ENCODE measurements at regions not wholly inside any gene's neighbourhood (a gene's known extent, or its start where the extent isn't known, plus 50 kb on each side); places are given as distances from the start of the nearest gene placed in this dataset.

DNA sequence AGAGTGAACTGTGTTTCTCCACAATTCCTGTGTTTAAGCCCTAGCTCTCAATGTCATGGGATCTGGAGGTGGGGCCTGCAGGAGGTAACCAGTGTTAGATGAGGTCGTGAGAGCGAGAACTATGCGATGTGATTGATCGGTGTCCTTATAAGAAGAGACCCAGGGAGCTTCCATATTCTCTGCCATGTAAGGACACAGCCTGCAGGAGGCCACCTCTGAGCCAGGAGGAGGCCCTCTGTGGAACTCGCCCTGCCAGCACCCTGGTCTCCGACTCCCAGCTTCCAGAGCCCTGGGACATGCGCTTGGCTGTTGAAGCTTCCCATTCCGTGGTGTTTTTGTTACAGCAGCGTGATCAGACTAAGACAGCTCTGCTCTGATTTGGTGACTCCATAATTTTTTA is 255.4 kb downstream of the IRX2 start:
- TF ChIP-seq, protein P1, sequence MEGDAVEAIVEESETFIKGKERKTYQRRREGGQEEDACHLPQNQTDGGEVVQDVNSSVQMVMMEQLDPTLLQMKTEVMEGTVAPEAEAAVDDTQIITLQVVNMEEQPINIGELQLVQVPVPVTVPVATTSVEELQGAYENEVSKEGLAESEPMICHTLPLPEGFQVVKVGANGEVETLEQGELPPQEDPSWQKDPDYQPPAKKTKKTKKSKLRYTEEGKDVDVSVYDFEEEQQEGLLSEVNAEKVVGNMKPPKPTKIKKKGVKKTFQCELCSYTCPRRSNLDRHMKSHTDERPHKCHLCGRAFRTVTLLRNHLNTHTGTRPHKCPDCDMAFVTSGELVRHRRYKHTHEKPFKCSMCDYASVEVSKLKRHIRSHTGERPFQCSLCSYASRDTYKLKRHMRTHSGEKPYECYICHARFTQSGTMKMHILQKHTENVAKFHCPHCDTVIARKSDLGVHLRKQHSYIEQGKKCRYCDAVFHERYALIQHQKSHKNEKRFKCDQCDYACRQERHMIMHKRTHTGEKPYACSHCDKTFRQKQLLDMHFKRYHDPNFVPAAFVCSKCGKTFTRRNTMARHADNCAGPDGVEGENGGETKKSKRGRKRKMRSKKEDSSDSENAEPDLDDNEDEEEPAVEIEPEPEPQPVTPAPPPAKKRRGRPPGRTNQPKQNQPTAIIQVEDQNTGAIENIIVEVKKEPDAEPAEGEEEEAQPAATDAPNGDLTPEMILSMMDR (conservative IDR thresholded peaks at IDR 0.05; ENCODE audit: low read depth in 2 of 2) = no peak
- TF ChIP-seq EZH2 (IDR thresholded peaks at IDR 0.05; ENCODE audit: low read depth, unreplicated experiment) (no peak), POLR2AphosphoS5 (IDR thresholded peaks at IDR 0.05; ENCODE audit: low read depth) (no peak), ZNF114 (CRISPR knock-in tag; IDR thresholded peaks at IDR 0.05) (no peak), EZH2phosphoT487 (IDR thresholded peaks at IDR 0.05; ENCODE audit: unreplicated experiment) (no peak), JUNB (IDR thresholded peaks at IDR 0.05; ENCODE audit: unreplicated experiment) (no peak), STAT1 (IDR thresholded peaks at IDR 0.05; ENCODE audit: unreplicated experiment) (no peak), NANOG (IDR thresholded peaks at IDR 0.05; ENCODE audit: borderline replicate concordance) (no peak), ZNF331 (CRISPR knock-in tag; IDR thresholded peaks at IDR 0.05; ENCODE audit: low read depth) (no peak), CREB1 (CRISPR knock-in tag; IDR thresholded peaks at IDR 0.05; ENCODE audit: low read depth) (no peak)
- TF ChIP-seq, protein P2, sequence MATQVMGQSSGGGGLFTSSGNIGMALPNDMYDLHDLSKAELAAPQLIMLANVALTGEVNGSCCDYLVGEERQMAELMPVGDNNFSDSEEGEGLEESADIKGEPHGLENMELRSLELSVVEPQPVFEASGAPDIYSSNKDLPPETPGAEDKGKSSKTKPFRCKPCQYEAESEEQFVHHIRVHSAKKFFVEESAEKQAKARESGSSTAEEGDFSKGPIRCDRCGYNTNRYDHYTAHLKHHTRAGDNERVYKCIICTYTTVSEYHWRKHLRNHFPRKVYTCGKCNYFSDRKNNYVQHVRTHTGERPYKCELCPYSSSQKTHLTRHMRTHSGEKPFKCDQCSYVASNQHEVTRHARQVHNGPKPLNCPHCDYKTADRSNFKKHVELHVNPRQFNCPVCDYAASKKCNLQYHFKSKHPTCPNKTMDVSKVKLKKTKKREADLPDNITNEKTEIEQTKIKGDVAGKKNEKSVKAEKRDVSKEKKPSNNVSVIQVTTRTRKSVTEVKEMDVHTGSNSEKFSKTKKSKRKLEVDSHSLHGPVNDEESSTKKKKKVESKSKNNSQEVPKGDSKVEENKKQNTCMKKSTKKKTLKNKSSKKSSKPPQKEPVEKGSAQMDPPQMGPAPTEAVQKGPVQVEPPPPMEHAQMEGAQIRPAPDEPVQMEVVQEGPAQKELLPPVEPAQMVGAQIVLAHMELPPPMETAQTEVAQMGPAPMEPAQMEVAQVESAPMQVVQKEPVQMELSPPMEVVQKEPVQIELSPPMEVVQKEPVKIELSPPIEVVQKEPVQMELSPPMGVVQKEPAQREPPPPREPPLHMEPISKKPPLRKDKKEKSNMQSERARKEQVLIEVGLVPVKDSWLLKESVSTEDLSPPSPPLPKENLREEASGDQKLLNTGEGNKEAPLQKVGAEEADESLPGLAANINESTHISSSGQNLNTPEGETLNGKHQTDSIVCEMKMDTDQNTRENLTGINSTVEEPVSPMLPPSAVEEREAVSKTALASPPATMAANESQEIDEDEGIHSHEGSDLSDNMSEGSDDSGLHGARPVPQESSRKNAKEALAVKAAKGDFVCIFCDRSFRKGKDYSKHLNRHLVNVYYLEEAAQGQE (IDR thresholded peaks at IDR 0.05; ENCODE audit: unreplicated experiment) = no peak
- TF ChIP-seq, protein P3, sequence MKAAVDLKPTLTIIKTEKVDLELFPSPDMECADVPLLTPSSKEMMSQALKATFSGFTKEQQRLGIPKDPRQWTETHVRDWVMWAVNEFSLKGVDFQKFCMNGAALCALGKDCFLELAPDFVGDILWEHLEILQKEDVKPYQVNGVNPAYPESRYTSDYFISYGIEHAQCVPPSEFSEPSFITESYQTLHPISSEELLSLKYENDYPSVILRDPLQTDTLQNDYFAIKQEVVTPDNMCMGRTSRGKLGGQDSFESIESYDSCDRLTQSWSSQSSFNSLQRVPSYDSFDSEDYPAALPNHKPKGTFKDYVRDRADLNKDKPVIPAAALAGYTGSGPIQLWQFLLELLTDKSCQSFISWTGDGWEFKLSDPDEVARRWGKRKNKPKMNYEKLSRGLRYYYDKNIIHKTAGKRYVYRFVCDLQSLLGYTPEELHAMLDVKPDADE (IDR thresholded peaks at IDR 0.05) = no peak
- TF ChIP-seq, protein P4, sequence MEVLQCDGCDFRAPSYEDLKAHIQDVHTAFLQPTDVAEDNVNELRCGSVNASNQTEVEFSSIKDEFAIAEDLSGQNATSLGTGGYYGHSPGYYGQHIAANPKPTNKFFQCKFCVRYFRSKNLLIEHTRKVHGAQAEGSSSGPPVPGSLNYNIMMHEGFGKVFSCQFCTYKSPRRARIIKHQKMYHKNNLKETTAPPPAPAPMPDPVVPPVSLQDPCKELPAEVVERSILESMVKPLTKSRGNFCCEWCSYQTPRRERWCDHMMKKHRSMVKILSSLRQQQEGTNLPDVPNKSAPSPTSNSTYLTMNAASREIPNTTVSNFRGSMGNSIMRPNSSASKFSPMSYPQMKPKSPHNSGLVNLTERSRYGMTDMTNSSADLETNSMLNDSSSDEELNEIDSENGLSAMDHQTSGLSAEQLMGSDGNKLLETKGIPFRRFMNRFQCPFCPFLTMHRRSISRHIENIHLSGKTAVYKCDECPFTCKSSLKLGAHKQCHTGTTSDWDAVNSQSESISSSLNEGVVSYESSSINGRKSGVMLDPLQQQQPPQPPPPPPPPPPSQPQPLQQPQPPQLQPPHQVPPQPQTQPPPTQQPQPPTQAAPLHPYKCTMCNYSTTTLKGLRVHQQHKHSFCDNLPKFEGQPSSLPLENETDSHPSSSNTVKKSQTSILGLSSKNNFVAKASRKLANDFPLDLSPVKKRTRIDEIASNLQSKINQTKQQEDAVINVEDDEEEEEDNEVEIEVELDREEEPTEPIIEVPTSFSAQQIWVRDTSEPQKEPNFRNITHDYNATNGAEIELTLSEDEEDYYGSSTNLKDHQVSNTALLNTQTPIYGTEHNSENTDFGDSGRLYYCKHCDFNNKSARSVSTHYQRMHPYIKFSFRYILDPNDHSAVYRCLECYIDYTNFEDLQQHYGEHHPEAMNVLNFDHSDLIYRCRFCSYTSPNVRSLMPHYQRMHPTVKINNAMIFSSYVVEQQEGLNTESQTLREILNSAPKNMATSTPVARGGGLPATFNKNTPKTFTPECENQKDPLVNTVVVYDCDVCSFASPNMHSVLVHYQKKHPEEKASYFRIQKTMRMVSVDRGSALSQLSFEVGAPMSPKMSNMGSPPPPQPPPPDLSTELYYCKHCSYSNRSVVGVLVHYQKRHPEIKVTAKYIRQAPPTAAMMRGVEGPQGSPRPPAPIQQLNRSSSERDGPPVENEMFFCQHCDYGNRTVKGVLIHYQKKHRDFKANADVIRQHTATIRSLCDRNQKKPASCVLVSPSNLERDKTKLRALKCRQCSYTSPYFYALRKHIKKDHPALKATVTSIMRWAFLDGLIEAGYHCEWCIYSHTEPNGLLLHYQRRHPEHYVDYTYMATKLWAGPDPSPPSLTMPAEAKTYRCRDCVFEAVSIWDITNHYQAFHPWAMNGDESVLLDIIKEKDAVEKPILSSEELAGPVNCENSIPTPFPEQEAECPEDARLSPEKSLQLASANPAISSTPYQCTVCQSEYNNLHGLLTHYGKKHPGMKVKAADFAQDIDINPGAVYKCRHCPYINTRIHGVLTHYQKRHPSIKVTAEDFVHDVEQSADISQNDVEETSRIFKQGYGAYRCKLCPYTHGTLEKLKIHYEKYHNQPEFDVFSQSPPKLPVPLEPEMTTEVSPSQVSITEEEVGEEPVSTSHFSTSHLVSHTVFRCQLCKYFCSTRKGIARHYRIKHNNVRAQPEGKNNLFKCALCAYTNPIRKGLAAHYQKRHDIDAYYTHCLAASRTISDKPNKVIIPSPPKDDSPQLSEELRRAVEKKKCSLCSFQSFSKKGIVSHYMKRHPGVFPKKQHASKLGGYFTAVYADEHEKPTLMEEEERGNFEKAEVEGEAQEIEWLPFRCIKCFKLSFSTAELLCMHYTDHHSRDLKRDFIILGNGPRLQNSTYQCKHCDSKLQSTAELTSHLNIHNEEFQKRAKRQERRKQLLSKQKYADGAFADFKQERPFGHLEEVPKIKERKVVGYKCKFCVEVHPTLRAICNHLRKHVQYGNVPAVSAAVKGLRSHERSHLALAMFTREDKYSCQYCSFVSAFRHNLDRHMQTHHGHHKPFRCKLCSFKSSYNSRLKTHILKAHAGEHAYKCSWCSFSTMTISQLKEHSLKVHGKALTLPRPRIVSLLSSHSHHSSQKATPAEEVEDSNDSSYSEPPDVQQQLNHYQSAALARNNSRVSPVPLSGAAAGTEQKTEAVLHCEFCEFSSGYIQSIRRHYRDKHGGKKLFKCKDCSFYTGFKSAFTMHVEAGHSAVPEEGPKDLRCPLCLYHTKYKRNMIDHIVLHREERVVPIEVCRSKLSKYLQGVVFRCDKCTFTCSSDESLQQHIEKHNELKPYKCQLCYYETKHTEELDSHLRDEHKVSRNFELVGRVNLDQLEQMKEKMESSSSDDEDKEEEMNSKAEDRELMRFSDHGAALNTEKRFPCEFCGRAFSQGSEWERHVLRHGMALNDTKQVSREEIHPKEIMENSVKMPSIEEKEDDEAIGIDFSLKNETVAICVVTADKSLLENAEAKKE (CRISPR knock-in tag; IDR thresholded peaks at IDR 0.05) = no peak

All from GM23338 (cell line).